Esophagus squamous epithelium (tissue), 4 donors: ENCODE measurements at regions not wholly inside any gene's neighbourhood (a gene's known extent, or its start where the extent isn't known, plus 50 kb on each side); places are given as distances from the start of the nearest gene placed in this dataset.
"Not testable (repeated sequence)": the region's sequence is repeated elsewhere in the genome, so short reads cannot be mapped to it uniquely, and the experiment has no call there.

Experiments
- CTCF ChIP-seq, 6 experiments: fragments of 450-650 bp in 4 of 6; fragments of 200-600 bp in 2 of 6; sonication (generic) in 2 of 6; IDR thresholded peaks; one replicate each; pipeline ENCODE4 v1.5.1; 2016 to 2019; ENCODE audit warnings: antibody characterized with exemption in 6 of 6, mild to moderate bottlenecking in 4 of 6, moderate library complexity in 4 of 6
- POLR2A ChIP-seq, 4 donors: fragments of 450-650 bp; IDR thresholded peaks; one replicate each; pipeline ENCODE4 v1.6.1; 2017; ENCODE audit warnings: antibody characterized with exemption in 4 of 4, mild to moderate bottlenecking in 4 of 4, moderate library complexity in 3 of 4

DNA sequence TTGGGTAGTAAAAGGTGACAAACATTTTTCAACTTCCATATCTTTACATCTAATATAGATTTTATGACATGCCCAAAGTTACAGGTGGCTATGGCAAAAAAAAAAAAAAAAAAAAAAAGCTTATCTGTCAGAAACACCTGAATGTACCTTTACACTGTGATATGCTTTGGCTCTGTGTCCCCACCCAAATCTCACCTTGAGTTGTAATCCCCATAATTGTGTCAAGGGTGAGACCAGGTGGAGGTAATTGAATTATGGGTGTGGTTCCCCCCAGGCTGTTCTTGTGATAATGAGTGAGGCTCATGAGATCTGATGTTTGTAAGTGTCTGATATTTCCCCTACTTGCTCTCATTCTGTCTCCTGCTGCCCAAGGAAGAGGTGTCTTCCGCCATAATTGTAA, 139.6 kb upstream of the LRRC61 start:
- not testable (repeated sequence) for TF ChIP-seq CTCF, POLR2A (IDR thresholded peaks at IDR 0.05)
